Caco-2 (cell line): ENCODE measurements at regions not wholly inside any gene's neighbourhood (a gene's known extent, or its start where the extent isn't known, plus 50 kb on each side); places are given as distances from the start of the nearest gene placed in this dataset.

ENCODE experiments used
- BruUV-seq: library from RNA; stranded (reverse); fragments of 400-500 nt; replicated peaks from 2 replicates; lab custom pipeline; 2021; lab: Mats Ljungman, UMichigan
- CTCF ChIA-PET: fragments of 300-600 bp; sonication (Branson Sonifier 250); formaldehyde crosslinking; loops from one replicate; lab custom pipeline; 2022; ENCODE audit warnings: antibody characterized with exemption; lab: Charles Lee
- POLR2A ChIA-PET: fragments of 300-600 bp; sonication (Branson Sonifier 250); formaldehyde crosslinking; loops from one replicate; lab custom pipeline; 2022; ENCODE audit warnings: antibody characterized with exemption; lab: Charles Lee
- DNase-seq, 2 experiments: peaks; one replicate each; pipeline versions ENCODE4 v3.0.0 to v3.0.0-alpha.2; 2020 to 2022
- H3K27me3 ChIP-seq: replicated peaks from 2 replicates; pipeline ENCODE4 v1.6.0; 2011; ENCODE audit warnings: low read length; ENCODE audit not compliant: control insufficient read depth, insufficient read depth
- H3K36me3 ChIP-seq: 2 replicates; pipeline ENCODE4 v1.5.1; 2011; ENCODE audit warnings: low read length; ENCODE audit not compliant: control insufficient read depth, insufficient read depth
- H3K4me1 ChIP-seq: fragments of 250-450 bp; sonication (Bioruptor Pico); 2 replicates; pipeline ENCODE4 v1.5.1; 2020; ENCODE audit warnings: mild to moderate bottlenecking
- H3K4me3 ChIP-seq: 2 replicates; pipeline ENCODE4 v1.5.1; 2011; ENCODE audit warnings: low read depth, mild to moderate bottlenecking, control low read depth, low read length
- H3K9me3 ChIP-seq: fragments of 250-450 bp; sonication (Bioruptor Pico); 2 replicates; pipeline ENCODE4 v1.5.1; 2020; ENCODE audit warnings: mild to moderate bottlenecking, moderate library complexity
- H3K27ac Mint-ChIP-seq: one replicate; pipeline ENCODE4 v1.8.0; 2022; ENCODE audit warnings: mixed read lengths; ENCODE audit not compliant: unreplicated experiment
- H3K27me3 Mint-ChIP-seq: one replicate; pipeline ENCODE4 v1.8.0; 2022; ENCODE audit warnings: mixed read lengths; ENCODE audit not compliant: insufficient read depth, unreplicated experiment
- H3K36me3 Mint-ChIP-seq: one replicate; pipeline ENCODE4 v1.8.0; 2022; ENCODE audit warnings: mild to moderate bottlenecking, mixed read lengths; ENCODE audit not compliant: insufficient read depth, unreplicated experiment
- H3K4me1 Mint-ChIP-seq: one replicate; pipeline ENCODE4 v1.8.0; 2022; ENCODE audit warnings: low read depth, mixed read lengths; ENCODE audit not compliant: unreplicated experiment
- H3K4me3 Mint-ChIP-seq: one replicate; pipeline ENCODE4 v1.8.0; 2022; ENCODE audit warnings: mild to moderate bottlenecking, moderate library complexity, mixed read lengths; ENCODE audit not compliant: unreplicated experiment
- H3K9me3 Mint-ChIP-seq: one replicate; pipeline ENCODE4 v1.8.0; 2022; ENCODE audit warnings: mixed read lengths; ENCODE audit not compliant: unreplicated experiment
- CTCF ChIP-seq, 2 experiments: fragments of 200-600 bp in 1 of 2; IDR thresholded peaks; 1 replicate in 1 of 2; 2 replicates in 1 of 2; pipeline versions ENCODE4 v1.5.1 to v1.8.0; 2011 to 2022; ENCODE audit warnings: antibody characterized with exemption in 1 of 2, control low read depth in 1 of 2, inconsistent platforms in 1 of 2, low read depth in 1 of 2, low read length in 1 of 2, mild to moderate bottlenecking in 1 of 2, moderate library complexity in 1 of 2; ENCODE audit not compliant: insufficient read depth in 1 of 2, severe bottlenecking in 1 of 2, unreplicated experiment in 1 of 2
- intact Hi-C: fragments of 100-400 bp; cut with micrococcal nuclease; formaldehyde crosslinking; loops from one replicate; pipeline ENCODE4 v1.10.0; 2022; ENCODE audit not compliant: unreplicated experiment

- H3K36me3 Mint-ChIP-seq, result peaks cover 9% of the 10 kb centered on the region
- peaks cover 36% of the 10 kb centered on the region for H3K4me1 Mint-ChIP-seq
- H3K9me3 Mint-ChIP-seq, result no peaks in the 10 kb centered on the region
- H3K27me3 Mint-ChIP-seq, result no peaks in the 10 kb centered on the region
- peaks cover 41% of the 10 kb centered on the region for H3K4me1 ChIP-seq
- H3K36me3 ChIP-seq, result no peaks in the 10 kb centered on the region
- H3K9me3 ChIP-seq, result no peaks in the 10 kb centered on the region
- DNase-seq, result peak; percentile 78 to 82
- H3K27ac Mint-ChIP-seq, result peak overlapping the region; percentile 84
- no peaks in the 10 kb centered on the region for H3K27me3 ChIP-seq
- intact Hi-C loops, result loop anchor here (1.0 to 5.0 kb wide), 3 partner anchors 19 to 56 kb away; no protein-coding TSS in a partner anchor
- no TSS peak for BruUV-seq
- ChIA-PET CTCF (interaction anchor here (0.6 to 1.9 kb wide), 10 partner anchors 18 to 302 kb away, joined by 3 to 6 read pairs (median 4); no protein-coding TSS in a partner anchor), POLR2A (interaction anchor here (0.5 to 0.6 kb wide), 2 partner anchors 27 to 279 kb away, joined by 3 read pairs; no protein-coding TSS in a partner anchor)
- peak overlapping the region; percentile 68 for H3K4me3 Mint-ChIP-seq
- peak in 1 of 2 experiments; percentile 59 for TF ChIP-seq CTCF (IDR thresholded peaks at IDR 0.05; ENCODE audit: insufficient read depth in 1 of 2, low read depth in 1 of 2, low read length in 1 of 2, severe bottlenecking in 1 of 2, unreplicated experiment in 1 of 2)
- peak overlapping the region; percentile 15 for H3K4me3 ChIP-seq
These were observed 222.7 kb upstream of the CIBAR2 start for GRCh38 chr16:85334718-85335583.

- Histone ChIP-seq H3K4me1 (peaks cover 33% of the 10 kb centered on the region), H3K36me3 (no peaks in the 10 kb centered on the region), H3K4me3 (peak overlapping the region; percentile 6; the same call in 1 of the 2 replicates), H3K9me3 (no peaks in the 10 kb centered on the region), H3K27me3 (no peaks in the 10 kb centered on the region)
- Mint-ChIP-seq H3K9me3 (no peaks in the 10 kb centered on the region), H3K4me1 (peaks cover 27% of the 10 kb centered on the region), H3K27ac (peak overlapping the region; percentile 84), H3K4me3 (peak overlapping the region; percentile 68), H3K27me3 (no peaks in the 10 kb centered on the region), H3K36me3 (peaks cover 5% of the 10 kb centered on the region)
- no peak for TF ChIP-seq CTCF (IDR thresholded peaks at IDR 0.05; ENCODE audit: insufficient read depth in 1 of 2, low read depth in 1 of 2, low read length in 1 of 2, severe bottlenecking in 1 of 2, unreplicated experiment in 1 of 2)
- ChIA-PET POLR2A (no interaction called here), CTCF (interaction anchor here (0.6 to 1.5 kb wide), 2 partner anchors 87 to 346 kb away, joined by 3 read pairs; no protein-coding TSS in a partner anchor)
- no TSS peak for BruUV-seq
- no peak for DNase-seq
- intact Hi-C loops, result loop anchor here (1.0 to 2.0 kb wide), 2 partner anchors 18 to 55 kb away; no protein-coding TSS in a partner anchor
These were observed 223.6 kb upstream of the CIBAR2 start for GRCh38 chr16:85335584-85336491.
